ENCODE measurements at regions not wholly inside any gene's neighbourhood (a gene's known extent, or its start where the extent isn't known, plus 50 kb on each side); places are given as distances from the start of the nearest gene placed in this dataset.

DNA sequence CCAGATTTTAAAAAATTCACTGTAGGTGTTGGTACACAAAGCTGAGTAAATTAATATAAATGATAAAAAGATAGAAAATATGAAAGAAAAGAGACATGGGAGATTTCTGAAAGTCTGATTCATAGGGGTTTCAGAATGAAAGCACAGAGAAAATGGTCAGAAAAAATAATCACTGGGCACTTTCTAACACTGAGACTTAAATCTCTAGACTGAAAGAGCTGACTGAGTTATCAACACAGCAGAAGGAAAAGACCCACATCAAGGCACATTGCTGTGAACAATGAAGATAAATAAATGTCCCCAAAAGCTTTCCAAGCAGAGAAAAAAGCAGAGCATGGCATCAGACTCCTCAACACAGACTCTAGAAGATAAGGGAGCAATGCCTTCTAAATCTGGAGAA lies 277.2 kb downstream of the BCL2 start:
- Mint-ChIP-seq H3K4me1 (ENCODE audit: low read depth) (peaks cover 20% of the 10 kb centered on the region), H3K36me3 (ENCODE audit: low read depth) (no peaks in the 10 kb centered on the region), H3K27ac (no peak overlapping the region), H3K4me3 (no peak overlapping the region), H3K27me3 (peaks cover 5% of the 10 kb centered on the region), H3K9me3 (peaks cover 10% of the 10 kb centered on the region)
- DNase-seq = no peak

DNA sequence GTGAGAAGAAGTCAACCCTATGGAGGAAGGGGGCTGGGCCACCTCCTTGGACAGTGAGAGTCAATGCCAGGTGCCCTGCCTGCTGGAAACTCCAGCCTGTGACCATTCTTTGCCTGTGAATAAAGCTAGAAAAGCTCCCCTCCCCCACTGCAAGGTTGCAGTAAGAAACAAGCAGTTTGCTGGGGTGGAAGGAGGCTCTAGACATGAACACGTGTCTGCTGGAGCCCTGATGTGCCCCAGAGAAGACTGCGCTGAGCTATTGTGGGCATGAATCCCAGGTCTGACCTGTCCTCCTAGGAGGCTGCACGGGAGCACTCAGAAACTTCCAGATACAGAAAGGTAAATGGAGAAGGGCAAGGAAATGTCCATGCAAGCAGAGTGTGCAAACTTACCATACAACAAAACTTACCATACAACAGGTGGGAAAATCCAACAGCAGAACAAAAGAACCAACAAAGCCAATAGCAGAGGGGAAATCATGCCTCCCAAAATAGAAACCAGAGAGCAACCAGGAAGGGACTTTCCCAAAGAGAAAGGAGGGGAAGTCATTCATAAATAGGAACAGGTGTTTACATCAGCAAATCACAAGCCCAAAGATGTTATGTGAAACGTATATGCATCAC lies 278.7 kb downstream of the BCL2 start:
- Mint-ChIP-seq H3K4me1 (ENCODE audit: low read depth) (peaks cover 20% of the 10 kb centered on the region), H3K4me3 (no peak overlapping the region), H3K27ac (peak overlapping the region; percentile 37), H3K36me3 (ENCODE audit: low read depth) (no peaks in the 10 kb centered on the region), H3K9me3 (peaks cover 10% of the 10 kb centered on the region), H3K27me3 (peaks cover 5% of the 10 kb centered on the region)
- DNase-seq = no peak

DNA sequence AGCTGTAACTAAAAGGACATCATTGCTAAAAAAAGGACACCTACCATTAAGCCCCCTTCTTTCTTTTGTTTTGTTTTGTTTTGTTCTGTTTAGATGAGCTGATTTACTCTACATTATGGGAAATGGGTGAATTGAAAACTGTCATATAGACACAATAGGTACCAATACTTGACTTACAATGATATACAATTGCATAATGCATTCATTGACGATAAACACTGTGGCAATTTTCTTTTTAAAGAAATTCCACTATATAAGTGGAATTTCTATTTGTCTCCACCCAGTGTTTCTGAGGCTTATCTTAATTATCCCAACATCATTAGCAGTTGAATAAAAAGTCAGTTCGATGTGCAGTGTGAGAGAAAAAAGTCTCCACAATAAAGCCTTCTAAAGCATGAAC lies 282.1 kb downstream of the BCL2 start:
- DNase-seq = no peak
- H3K9me3 Mint-ChIP-seq = peaks cover 6% of the 10 kb centered on the region
- H3K4me3 Mint-ChIP-seq = no peak overlapping the region
- H3K4me1 Mint-ChIP-seq (ENCODE audit: low read depth) = peaks cover 18% of the 10 kb centered on the region
- H3K36me3 Mint-ChIP-seq (ENCODE audit: low read depth) = no peaks in the 10 kb centered on the region
- H3K27me3 Mint-ChIP-seq = peaks cover 2% of the 10 kb centered on the region
- H3K27ac Mint-ChIP-seq = no peak overlapping the region

DNA sequence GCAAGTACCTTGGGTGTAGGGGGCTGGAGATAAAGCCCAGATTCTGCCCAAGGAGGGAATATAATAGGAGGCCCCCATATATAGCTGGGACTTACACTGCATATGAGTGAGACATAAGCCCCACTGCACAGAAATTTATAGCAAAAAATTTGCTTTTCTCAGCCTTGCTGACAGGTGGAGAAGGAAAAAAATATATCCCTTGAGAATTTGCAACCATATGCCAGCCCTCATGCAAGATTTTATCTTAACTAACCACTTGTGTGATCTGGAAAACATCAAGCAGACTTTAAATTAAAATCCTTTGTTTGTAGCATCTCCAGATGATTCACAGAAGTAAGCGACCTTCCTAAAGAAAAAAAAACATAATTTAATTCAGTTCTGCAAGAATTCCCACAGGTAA lies 288.2 kb downstream of the BCL2 start:
- Mint-ChIP-seq H3K27me3 (peaks cover 6% of the 10 kb centered on the region), H3K4me3 (no peak overlapping the region), H3K9me3 (no peaks in the 10 kb centered on the region), H3K27ac (no peak overlapping the region), H3K36me3 (ENCODE audit: low read depth) (no peaks in the 10 kb centered on the region), H3K4me1 (ENCODE audit: low read depth) (no peaks in the 10 kb centered on the region)
- DNase-seq = no peak
